GM21515 (cell line): ENCODE measurements at regions not wholly inside any gene's neighbourhood (a gene's known extent, or its start where the extent isn't known, plus 50 kb on each side); places are given as distances from the start of the nearest gene placed in this dataset.

Source experiments
- ATAC-seq: cut with Tn5 transposase; IDR thresholded peaks from one replicate; pipeline ENCODE4 v1.9.1; 2021; ENCODE audit not compliant: unreplicated experiment

DNA sequence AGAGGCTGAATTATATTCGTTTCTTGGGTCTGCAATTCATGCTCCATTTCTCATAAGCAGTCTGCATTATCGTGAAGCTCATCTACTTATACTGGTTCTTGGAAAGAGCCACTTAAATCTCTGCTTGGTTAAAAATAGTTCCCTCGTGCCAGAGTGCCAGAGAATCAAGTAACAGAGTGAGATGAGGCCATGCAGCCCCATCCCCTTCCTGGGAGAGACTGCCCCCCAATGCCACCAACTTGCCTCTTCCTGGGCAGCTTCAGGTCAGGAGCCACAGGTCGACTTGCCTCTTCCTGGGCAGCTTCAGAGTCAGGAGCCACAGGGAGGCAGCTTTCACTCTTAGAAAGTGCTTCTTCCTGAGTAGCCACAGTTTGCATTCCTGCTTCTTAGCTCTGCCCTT is 223.9 kb upstream of the ZBED5 start:
- no peak for ATAC-seq

- no peak for ATAC-seq
These were observed 223.4 kb upstream of the ZBED5 start for GRCh38 chr11:11081288-11081687.

DNA sequence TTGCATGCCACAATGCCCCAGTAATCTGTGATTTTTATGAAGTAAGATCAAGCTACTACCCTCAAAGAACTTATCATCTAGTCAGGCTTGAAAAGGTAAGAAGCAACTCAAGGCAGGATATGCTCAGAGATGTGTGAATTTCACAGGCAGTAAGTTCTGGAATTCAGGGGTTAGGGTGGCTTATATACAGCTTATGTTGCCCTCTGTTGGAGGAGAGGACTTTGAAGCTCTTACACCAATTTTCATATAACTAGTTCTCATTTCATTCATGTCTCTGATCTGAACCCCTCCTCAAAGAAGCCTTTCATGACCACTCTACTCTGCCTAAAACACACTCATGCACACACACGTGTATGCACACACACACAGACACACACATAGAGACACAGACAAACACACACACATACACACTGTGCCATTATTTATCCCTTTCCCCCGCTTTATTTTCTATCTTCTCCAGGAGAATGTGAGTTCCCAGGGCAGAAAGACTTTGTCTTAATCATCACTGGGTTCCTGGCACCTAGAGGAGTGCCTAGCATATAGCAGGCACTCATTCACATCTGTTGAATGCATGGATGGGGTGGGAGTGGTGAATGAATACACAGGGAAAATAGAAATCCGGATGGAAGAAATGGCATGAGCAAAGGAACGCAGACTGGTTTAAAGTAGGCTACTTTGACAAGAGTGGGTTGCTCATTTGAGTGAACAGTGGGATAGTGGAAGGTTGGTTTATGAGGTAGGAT is 220.7 kb upstream of the ZBED5 start:
- ATAC-seq: no peak

DNA sequence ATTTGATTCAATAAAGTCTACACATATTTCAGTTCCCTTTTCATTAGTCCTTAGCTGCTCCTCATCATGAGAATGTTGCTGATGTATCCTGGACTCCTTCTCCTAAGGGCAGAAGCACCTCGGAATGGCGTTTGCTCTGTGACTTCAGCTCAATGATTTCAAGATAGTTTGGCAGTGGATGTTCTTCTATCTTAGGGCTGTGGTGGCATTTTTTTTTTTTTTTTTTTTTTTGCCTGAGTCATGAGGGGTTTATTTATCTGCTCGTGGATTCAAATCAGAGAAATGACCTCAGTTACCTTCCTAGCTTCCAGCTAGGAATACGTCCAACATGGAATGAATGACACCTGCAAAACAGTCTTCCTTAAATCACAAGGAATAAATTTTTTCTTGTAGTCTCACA is 220.0 kb upstream of the ZBED5 start:
- no peak for ATAC-seq

DNA sequence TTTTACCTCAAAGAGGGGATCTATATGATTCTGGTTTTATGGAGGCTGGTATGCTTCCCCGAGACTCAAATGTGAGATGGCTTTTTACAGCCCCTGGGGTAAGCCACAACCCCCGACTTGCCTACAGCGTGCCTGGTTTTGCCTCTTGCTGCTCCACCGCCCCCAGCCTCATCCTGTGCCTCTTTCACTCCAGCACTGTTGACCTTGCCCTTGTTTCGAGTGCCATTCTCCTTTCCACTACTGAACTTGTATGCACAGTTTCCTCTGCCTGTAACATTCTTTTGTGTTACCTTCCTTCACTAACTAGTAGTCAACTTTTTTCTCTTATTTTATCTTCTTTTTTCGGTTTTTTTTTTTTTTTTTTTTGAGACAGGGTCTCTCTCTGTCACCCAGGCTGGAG is 219.0 kb upstream of the ZBED5 start:
- no peak for ATAC-seq

DNA sequence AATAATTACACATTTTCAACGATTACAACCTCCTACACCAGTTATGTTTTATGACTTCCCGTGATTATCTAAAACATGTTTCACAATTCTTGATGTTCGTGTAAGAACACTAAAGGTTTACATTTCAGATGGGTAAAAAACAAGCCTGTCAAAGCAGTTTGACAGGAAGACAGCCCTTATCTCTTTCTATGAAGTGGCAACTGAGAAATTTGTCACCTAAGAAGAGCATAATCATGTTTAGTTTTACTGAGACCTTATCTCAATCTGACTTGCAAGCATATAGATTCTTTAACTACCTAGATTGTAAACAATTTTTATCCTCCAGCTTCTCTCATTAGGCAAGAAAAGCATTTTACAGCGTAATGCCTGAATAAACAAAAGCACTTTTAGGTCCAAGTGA is 218.4 kb upstream of the ZBED5 start:
- ATAC-seq: no peak

DNA sequence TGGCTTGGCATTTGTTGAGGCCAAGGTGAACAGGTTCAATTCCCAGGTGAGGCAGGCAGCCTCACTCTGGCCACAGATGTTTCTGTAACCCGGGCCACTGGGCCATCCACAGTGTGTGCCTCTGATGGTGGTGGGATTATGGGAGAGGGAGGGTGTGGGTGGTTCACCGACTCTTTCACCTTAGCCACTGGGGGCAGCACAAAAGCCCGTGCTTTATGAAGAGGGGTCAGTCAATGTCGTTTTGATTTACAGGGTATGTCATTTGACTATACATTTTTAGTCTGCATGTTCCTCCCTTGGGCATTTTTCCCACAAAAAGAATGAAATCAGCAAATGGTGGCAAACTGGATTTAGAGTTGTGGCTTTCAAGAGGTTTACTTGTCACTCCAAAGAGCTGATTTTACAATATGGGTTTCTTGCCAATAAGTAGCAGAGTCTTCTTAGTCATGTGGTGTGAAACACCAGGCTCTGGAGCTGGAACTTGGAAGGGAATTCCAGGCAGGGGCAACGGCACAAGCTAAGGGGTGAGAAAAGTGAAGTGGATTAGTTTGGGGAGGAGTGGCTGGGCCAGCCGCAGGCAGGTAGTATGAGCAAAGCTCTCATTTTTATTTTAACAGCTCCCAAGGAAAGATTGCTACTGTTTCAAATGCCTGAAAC is 217.8 kb upstream of the ZBED5 start:
- ATAC-seq: no peak

DNA sequence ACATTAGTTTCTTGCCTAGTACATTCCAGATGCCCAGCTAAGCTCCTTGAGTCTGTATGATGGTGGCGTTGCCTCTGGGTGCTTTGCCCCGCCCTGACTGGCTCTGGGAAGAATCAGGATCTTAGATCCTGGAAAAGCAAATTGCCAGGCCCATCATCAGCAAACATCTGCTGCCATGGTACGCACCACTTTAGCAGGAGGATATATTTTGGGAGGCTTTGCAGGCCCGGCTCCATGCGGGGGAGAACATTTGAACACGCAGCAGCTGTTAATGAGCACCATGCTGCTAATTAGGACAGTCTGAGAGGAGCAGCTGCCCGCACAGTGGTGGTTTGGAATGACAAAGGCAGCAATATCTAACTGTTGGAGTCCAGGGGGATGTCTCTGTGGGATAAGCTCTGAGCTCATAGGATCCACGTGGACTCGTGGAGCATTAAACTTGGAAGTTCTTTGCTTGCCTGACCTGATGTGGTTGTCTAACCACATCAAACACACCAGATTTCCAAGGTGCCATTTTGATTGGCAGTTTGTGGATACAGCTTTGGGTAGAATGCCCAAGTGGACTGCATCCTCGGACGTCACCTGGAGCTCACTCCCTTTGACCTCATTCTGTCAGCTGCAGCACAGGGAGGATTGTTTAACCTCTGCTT is 217.0 kb upstream of the ZBED5 start:
- ATAC-seq: no peak

DNA sequence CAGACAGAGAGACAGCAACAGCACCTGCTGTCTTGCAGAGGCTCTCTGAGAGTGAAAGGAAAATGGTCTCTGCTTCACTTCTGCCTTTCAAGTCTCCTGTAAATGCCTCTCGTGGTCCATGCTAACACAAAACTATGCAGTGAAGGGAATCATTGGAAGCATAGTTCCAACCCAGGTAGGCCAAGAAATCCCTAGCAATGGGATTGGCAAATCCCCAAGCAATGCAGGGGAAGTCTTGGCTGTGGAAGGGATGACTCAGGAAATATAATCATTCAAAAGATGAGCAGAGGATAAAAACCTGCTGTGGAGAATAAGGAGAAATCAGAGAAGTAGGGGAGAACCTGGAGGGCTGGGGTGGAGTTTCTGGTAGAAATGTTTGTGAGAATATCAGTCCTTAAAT is 216.1 kb upstream of the ZBED5 start:
- ATAC-seq: no peak

DNA sequence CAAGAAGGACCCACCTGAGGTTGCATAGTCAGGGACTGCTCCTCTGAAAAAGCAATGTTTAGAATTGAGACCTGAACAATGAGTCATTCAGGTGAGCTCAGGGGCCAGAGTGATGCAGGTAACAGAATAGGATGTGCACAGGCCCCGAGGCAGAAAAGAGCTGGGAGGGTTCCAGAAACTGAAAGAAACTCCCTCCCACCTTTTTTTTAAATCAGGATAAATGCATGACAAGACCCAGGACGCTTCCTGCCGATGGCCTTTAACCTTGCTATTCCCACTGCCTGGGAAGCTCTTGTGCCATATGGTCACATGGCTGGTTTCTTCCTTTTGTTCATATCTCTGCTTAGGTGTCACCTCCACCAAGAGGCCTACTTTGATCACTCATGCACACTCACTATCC is 214.2 kb upstream of the ZBED5 start:
- ATAC-seq: no peak

GRCh38 chr11:11071486-11071885 is 213.6 kb upstream of the ZBED5 start:
- ATAC-seq: no peak

GRCh38 chr11:11070976-11071375 is 213.1 kb upstream of the ZBED5 start:
- no peak for ATAC-seq

GRCh38 chr11:11069841-11070835 is 212.3 kb upstream of the ZBED5 start:
- no peak for ATAC-seq

DNA sequence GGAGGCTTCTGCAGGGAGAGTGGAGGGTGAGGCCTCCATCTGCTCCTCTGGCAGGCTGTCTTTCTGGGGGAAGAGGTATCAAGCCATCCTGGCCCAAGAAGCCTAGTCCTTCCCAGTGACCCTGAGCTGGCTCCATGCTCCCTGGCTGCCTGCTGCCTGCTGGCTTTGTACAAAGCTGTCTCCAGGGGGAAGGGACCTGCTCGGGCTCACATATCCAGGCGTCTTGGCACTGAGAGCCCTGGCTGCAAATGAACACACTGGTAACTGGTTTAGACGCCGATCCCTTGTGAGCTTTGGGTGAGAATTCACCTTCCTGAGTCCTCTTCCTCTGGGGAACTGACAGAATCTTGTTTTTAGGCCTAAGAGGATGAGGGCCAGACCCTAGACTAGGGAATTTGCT is 210.3 kb upstream of the ZBED5 start:
- ATAC-seq: no peak

DNA sequence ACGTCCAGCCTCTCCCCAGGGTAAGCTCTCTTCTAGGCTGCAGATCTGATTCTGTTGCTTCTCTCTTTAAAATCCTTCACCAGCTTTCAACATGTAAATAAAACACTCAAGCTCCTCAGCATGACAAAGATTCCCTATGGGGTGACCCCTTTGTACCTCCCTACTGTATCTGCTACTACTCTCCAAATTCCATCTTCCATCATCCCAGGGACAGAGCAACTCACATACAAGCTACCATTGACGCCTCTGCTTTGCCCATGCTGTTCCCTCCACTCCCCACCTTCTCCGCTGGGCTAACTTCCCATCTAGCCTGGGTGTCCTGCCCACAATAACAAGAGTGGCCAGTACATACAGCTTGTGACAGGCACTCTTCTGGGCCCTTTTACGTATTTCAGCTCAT is 207.5 kb upstream of the ZBED5 start:
- no peak for ATAC-seq

- no peak for ATAC-seq
These were observed 199.6 kb upstream of the ZBED5 start for GRCh38 chr11:11057472-11057854.

DNA sequence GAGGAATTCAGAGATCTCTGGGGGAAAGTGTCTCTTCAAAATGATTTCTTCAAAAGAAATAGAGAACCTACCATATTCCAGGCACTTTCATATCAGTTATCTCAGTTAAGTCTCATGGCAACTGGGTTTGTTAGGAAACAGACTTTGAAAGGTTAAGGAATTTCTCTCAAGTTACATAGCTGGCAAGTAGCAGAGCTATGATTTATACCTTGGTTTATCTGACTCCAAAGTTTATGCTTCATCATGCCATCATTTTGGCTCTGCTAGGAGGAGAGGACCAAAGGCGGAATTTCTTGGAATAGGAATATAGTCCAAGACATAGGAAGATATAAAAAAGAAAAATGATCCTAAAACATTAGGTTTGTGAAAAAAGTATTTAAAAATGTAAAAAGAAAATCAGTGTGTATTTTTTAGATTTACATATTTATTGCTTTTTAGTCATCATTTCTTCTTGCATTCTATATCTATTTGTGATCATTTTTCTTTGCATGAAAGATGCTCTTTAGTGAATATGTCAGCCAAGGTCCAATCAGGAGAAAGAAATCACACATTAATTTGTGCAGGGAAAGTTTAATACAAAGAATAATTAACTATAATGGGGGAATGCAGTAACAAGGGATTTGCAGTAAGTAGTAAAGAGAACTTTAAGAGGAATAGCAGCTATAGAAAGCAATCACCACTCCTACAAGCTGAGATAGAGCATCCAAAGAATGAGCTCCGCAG is 199.1 kb upstream of the ZBED5 start:
- ATAC-seq: no peak

GRCh38 chr11:11056316-11056715 is 198.5 kb upstream of the ZBED5 start:
- no peak for ATAC-seq

- no peak for ATAC-seq
These were observed 190.2 kb upstream of the ZBED5 start for GRCh38 chr11:11047851-11048610.

DNA sequence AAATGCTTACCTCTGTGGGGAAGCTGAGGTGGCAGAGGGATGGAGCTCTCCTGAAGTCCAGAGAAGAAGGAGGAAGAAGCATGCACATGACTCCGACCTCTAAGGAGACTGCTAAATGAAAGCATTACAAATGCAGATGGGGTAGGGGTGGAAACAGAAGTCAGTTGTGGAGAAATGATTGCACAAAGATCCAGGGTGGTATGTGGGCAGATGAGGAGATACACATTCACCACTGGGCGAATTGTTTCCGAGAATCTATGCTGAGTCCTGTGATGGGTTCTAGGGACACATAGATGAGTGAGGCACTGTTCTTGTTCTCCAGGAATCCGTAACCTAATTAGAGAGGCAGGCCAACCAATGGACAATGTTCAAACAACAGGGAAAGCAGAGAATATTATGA is 188.9 kb upstream of the ZBED5 start:
- ATAC-seq: no peak
